GM10266 (cell line): ENCODE measurements at regions not wholly inside any gene's neighbourhood (a gene's known extent, or its start where the extent isn't known, plus 50 kb on each side); places are given as distances from the start of the nearest gene placed in this dataset.

Experiments
- DNase-seq: peaks from one replicate; pipeline ENCODE4 v3.0.0; 2012; ENCODE audit errors: extremely low spot score
- TF ChIP-seq, protein P1 (sequence below): IDR thresholded peaks from 2 replicates; pipeline ENCODE4 v1.5.1; 2012; ENCODE audit warnings: mild to moderate bottlenecking, low read depth; ENCODE audit not compliant: control insufficient read depth, insufficient read depth; ENCODE audit errors: missing control alignments

DNA sequence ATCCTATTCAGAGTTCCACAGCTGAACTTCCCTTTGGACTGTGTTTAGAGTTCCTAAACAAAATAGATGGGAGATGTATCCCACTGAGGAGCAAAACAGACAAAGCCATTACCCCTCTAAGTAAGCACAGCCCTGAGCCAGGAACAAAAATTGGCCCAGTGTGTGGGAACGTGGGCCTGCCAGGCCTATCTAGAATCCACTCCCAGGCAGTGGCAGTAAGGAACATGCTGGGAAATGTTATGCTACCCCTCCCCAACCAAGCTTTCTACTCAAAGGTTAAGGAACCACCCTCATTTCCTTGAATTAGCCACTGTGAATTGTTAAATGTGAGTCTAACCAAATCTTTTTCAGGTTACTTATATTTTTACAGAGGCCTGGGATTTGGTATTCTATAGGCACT lies 405.1 kb upstream of the PTGER4 start:
- no peak for DNase-seq
- TF ChIP-seq, protein P1, sequence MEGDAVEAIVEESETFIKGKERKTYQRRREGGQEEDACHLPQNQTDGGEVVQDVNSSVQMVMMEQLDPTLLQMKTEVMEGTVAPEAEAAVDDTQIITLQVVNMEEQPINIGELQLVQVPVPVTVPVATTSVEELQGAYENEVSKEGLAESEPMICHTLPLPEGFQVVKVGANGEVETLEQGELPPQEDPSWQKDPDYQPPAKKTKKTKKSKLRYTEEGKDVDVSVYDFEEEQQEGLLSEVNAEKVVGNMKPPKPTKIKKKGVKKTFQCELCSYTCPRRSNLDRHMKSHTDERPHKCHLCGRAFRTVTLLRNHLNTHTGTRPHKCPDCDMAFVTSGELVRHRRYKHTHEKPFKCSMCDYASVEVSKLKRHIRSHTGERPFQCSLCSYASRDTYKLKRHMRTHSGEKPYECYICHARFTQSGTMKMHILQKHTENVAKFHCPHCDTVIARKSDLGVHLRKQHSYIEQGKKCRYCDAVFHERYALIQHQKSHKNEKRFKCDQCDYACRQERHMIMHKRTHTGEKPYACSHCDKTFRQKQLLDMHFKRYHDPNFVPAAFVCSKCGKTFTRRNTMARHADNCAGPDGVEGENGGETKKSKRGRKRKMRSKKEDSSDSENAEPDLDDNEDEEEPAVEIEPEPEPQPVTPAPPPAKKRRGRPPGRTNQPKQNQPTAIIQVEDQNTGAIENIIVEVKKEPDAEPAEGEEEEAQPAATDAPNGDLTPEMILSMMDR, result no peak

DNA sequence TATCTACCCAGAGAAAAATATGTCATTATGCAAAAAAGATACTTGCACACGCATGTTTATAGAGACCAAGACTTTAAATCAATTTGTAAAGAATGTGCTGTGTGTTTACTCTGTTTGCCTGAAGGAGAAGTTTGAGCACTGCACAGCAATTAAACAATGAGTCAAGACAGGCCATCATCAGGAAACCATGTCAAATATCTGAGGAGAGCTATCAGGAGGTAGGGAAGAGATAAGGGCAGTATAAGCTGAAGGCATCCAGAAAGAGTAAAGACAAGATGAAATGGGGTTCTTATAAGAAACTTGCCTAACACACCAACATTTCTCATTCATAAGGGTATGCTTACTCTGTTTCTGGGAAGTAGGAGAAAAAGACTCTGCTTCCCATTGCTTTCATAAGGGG lies 405.8 kb upstream of the PTGER4 start:
- TF ChIP-seq, protein P1, result no peak
- no peak for DNase-seq

DNA sequence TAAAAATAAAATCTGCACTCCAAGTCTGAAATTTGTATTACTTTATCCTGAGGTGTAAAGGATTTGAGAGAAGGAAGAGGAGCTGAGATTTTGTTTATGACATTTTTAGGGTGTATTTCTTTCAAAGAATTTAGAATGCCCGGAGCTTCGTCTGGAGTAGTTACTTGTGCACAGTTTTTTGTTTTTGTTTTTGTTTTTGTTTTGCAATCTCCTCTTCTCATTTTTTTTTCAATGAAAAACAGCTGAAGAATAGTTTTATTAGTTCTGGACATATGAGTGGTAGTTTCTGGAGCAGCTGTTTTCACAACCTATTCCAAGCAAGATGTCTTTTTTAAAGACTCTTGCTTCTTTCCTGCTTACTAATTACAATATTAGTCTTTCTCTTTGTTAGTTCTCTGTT lies 408.2 kb upstream of the PTGER4 start:
- TF ChIP-seq, protein P1, result no peak

DNA sequence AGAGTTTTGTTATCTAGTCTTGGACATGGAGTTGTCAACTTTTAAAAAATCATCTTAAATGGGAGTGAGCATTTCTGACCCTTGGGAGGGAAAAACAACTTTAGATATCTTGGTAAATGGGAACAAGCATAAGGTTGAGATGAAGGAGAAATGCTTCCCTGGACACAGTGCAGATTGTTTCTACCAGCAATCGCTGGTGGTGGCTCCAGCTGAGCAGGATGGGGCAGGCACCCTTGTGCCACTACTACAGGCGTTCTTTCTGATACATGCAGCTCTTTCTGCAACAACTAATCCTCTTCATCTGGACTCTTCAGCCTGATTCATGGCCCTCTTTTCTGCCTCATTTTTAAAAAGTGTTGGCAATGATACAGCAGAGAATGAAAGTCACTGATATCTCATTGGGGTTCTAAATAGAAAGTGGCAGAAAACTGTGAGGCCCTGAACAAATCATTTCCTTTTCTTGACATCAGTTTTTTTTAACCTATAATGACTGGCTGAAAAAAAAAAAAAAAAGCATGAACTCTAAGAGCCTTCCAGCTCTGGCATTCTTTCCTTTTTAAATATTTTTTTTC lies 409.4 kb upstream of the PTGER4 start:
- TF ChIP-seq, protein P1, result no peak

More for the DNA sequence above, 408.2 kb upstream of the PTGER4 start:
- DNase-seq, result no peak

DNA sequence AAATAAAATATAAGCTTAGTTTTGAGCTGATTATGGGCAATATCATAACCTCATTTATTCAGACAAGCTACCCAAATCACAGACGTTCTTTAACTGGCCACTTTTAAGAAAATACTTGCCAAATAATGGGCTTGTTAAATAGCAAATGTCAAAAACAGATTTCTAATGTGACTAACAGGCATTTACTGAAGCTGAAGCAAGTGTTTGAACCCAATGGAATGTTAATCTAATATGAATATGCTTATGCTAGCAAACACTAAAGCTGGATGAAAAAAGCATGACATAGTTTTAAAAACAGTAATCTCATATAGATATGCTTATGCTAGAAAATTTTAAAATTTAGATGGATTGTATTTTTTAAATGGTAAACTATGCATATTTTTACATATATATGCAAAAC lies 411.6 kb upstream of the PTGER4 start:
- TF ChIP-seq, protein P1, result no peak
- no peak for DNase-seq

More for the DNA sequence above, 409.4 kb upstream of the PTGER4 start:
- no peak for DNase-seq

DNA sequence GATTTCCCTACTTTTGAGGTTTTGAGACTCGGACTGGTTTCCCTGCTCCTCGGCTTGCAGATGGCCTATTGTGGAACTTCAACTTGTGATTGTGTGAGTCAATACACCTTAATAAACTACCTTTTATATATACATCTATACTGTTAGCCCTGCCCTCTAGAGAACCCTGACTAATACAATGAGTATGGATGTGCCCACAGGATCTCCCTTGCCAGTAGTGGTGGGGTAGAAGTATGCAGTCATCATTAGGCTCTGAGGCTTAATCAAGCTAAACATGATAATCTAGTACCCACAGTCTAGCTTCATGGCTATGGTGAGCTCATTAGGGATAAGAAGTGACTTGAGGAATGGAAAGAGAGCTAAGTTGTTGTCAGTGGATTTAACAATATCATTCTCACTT lies 412.8 kb upstream of the PTGER4 start:
- TF ChIP-seq, protein P1, result no peak
- DNase-seq, result no peak

DNA sequence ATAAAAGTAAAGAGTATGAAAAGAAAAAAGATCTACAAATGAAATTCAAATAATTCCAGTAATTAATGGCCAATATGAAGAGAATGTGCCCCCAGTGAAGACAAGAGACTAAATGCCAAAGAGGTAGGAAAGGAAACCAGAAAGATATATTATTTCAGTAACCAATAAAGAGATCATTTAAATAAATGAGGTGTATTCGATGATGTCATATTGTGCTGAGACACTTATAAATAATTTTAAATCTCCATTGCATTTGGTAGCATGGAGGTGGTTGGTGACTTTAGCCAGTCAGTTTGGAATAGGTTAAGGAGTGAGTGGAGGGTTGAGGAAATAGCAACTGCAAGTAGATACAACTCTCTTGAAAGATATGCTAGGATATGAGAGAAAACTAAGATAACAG lies 417.7 kb upstream of the PTGER4 start:
- TF ChIP-seq, protein P1, result no peak
- DNase-seq, result no peak
